G401 (cell line): ENCODE measurements at regions not wholly inside any gene's neighbourhood (a gene's known extent, or its start where the extent isn't known, plus 50 kb on each side); places are given as distances from the start of the nearest gene placed in this dataset.
A peak's percentile ranks its signal among the peaks of the same experiment; 100 is the strongest.
"Not testable (repeated sequence)": the region's sequence is repeated elsewhere in the genome, so short reads cannot be mapped to it uniquely, and the experiment has no call there.

Source experiments
- DNase-seq: peaks from one replicate; pipeline ENCODE4 v3.0.0-alpha.2; 2015; ENCODE audit warnings: low spot score
- in situ Hi-C: cut with HindIII; loops from 2 replicates; pipeline ENCODE4 v1.10.0; 2016; ENCODE audit warnings: low sequenced_read_pairs, mixed read lengths

DNA sequence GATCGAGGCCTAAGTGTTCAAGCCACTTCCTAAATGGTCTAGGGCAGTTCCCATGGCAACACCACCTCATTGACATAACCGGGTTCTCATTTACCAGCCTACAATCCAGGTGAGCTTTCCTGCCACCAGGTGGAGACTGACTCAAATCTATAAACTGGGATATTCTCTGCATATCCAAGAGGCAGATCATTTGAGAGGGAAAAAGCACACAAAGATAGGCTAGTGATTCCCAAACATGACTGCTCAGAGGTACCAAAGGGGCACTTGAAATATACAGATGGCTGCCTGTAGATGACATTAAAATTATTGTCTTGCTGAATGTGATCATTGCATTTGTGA lies 141.3 kb upstream of the PROK2 start:
- peak; percentile 75 for DNase-seq
- in situ Hi-C loops, result no loop called here

DNA sequence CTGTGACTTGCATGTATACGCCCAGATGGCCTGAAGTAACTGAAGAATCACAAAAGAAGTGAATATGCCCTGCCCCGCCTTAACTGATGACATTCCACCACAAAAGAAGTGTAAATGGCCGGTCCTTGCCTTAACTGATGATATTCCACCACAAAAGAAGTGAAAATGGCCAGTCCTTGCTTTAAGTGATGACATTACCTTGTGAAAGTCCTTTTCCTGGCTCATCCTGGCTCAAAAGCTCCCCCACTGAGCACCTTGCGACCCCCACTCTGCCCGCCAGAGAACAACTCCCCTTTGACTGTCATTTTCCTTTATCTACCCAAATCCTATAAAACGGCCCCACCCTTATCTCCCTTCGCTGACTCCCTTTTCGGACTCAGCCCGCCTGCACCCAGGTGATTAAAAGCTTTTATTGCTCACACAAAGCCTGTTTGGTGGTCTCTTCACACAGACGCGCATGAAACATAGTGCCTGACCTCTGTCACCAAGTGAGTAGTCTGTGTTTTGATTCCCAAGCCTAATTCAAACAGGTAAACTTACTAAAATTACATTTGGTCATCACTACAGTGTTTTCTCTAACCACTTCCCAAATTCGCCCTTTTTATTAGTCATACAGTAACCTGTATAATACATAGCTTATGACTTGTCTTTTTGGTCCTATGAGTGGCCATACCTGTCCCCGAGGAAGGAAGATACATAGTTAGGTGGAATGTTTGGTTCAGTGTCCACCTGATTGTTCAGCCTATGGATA lies 140.7 kb upstream of the PROK2 start:
- in situ Hi-C loops, DNase-seq: not testable (repeated sequence)

GRCh38 chr3:71924721-71925120 lies 139.8 kb upstream of the PROK2 start:
- DNase-seq, result no peak
- in situ Hi-C loops, result no loop called here

DNA sequence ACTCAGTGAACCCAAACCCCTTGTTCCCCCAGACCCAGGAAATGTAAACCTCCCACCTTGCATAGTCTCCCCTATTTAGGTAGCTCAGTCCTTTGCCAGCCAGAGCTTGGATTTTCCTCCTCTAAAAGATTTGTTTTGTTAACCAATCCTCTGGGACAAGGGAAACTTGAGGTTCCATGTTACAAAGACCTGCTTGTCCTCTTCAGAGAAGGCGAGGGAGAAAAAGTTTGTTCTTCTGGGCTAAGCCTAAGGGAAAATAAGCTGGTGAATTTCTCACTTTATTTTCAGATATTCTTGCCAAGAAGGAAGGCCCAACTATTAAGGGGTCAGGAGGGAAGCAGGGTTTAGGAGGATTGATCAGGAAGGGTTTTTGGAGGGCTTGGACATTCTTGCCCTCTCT lies 136.1 kb upstream of the PROK2 start:
- in situ Hi-C loops, result no loop called here
- no peak for DNase-seq

GRCh38 chr3:71919572-71919971 lies 134.6 kb upstream of the PROK2 start:
- in situ Hi-C loops, result no loop called here
- no peak for DNase-seq

- DNase-seq, result no peak
These were observed 132.6 kb upstream of the PROK2 start for GRCh38 chr3:71917545-71917944.

DNA sequence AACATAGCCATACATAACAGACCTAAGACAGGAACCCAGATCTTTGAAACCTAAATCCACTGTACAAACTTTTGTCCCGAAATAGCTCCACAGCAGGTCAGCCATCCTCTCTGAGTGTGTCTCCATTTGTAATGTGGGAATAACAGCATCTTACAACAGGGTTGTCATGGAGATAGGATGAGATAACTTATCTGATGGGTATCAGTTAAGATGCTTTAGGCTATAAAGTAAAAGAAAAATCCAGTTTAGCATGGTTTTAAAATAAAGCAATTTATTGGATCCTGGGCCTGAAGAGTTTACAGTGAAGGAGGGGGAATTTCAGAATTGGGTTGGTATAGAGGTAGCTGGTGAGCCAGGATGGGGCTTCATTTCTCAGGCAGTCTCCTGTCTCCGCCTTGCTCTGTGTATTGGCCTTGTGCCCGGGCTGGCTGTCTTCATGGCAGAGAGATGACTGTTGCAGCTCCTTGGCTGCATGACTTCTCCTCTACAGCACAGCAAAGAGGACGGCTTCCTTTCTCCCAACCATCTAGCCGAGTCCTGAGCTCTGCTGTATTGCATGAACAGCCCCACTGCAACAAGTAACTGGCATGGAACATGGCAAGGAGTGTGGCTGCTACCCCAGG lies 131.9 kb upstream of the PROK2 start:
- peak; percentile 8 for DNase-seq
- in situ Hi-C loops, result no loop called here

More at GRCh38 chr3:71917545-71917944, 132.6 kb upstream of the PROK2 start:
- in situ Hi-C loops, result no loop called here

DNA sequence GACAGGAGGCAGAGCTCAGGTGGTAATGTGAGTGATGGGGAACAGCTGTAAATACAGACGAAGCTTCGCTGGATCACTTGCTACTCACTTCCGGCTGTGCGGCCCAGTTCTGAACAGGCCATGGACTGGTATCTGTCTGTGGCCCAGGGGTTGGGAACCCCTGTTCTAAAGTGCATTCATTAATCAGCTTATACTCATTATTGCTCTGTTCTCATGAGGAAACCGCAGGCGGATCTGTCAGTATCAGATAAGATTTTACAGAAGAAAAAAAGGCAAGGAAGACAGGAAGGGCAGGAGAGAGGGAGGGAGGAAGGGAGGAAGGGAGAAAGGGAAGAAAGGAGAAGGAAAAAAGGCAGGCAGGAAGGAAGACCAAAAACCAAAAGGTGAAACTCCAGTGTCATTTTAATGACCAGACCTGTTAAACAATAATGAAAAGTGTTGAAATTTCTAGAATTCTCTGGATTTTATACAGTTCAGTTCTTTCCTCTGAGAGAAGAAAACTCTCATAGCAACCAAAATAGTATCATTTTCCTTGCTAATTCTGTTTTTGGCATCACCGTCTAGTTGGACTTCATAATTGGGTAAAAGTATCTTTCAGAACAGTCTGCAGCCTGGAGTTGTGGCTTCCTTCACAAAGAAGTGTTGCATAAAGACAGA lies 128.0 kb upstream of the PROK2 start:
- DNase-seq, result no peak
- in situ Hi-C loops, result no loop called here

DNA sequence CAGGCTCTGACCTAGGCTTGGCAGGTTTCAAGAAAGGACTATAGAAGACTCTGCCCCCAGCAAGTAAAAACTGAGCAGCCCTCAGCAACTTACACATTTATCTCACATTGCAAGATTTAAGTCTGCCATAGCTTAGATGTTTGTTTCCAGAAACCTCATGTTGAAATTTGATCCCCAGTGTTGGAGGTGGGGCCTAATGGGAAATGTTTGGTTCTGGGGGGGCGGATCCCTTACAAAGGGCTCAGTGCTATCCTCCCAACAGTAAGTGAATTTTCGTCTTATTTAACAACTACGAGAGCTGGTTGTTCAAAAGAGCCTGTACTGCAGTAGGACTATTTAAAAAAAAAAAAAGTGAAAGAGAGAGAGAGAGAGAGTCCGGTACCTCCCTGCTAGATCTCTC lies 125.2 kb upstream of the PROK2 start:
- in situ Hi-C loops, result no loop called here
- DNase-seq, result no peak

- DNase-seq, result peak; percentile 5
- in situ Hi-C loops, result no loop called here
These were observed 123.0 kb upstream of the PROK2 start for GRCh38 chr3:71907996-71908395.

GRCh38 chr3:71906976-71907375 lies 122.0 kb upstream of the PROK2 start:
- in situ Hi-C loops, result no loop called here
- no peak for DNase-seq

GRCh38 chr3:71905426-71905825 lies 120.5 kb upstream of the PROK2 start:
- in situ Hi-C loops, result no loop called here
- no peak for DNase-seq

DNA sequence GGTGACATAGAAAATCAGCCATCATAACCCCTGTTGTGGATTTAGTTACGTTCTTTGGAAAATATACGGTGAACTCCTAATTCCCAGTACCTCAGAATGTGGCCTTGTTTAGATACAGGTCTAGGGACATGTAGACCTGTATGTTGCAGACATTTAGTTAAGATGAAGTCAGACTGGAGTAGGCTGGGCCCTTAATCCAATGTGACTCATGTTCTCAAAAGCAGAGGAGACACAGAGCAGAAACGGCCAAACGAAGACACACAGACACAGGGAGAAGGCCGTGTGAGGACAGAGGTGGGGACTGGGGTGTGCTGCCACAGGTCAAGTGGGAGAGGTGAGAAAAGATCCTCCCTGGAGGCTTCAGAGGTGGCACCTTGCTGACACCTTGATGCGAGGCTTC lies 119.0 kb upstream of the PROK2 start:
- DNase-seq, result no peak
- in situ Hi-C loops, result no loop called here

DNA sequence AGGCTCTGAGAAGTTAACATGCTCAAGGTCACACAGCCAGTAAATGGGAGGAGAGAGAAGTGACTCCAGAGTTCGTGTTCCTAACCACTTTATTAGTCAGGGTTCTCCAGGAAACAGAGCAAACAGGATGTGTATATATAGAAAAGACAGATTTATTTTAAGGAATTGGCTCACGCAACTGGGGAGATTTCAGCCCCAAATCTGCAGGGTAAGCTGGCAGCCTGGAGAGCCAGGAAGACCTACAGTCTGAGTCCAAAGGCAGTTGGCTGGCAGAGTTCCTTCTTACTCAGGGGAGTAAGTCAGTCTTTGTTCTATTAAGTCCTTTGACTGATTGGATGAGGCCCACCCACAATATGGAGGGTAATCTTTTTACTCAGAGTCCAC lies 118.2 kb upstream of the PROK2 start:
- no peak for DNase-seq
- in situ Hi-C loops, result no loop called here

DNA sequence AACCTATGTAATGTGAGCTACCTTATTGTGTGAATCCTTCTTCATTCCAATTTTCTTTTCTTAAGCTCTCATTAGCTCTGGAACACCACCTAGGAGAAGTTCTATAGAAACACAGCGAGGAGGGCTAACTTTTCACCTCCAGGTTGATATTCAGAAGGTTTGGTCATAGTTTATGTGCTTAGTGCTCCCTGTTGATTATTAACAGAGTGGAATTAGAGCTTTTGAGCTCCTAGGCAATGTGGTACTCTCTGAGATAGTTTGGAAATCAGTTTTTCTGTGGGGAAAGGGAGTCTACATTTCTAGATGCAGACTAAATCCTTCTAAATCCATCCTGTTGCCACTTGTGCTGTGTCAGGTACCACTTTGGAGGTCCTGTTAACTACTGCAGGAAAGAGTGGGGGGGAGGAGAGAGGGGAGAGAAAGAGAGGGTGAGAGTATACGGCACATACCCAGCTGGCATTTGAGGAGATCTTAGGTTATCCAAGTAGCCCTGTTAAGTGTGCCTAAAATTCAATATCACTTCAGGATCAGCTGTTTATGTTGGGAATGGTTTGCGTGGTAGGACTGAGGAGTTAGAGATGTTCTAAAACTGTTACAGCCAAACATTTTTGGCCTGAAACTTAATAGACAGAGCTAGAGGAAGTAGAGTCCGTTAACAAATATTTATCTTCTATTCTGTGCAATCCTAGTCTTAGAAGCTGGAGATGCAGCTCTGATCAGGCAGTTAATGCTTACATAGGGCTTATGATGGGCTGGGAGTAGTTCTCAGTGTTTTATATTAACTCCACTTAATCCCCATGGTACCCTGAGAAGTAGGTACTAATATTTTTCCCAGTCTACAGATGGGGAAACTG lies 117.5 kb upstream of the PROK2 start:
- in situ Hi-C loops, result no loop called here
- no peak for DNase-seq

DNA sequence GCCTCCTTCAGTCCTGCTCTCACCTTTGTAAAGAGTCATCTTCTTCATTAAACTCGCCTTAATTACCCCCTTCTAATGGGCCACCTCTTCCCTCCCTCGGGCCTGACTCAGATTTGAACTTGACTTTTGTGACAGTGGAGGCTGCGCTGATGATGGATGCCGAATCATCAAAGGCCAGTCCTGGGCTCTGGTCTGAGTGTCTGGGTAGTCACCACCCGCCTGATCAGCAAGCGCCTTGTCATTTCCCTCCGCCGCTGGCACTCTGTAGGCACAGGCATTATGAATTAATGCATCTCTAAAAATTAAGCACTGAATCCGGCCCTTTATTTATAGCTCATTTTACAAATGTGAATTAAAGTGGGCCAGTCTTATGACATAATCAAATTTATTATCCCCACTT lies 116.7 kb upstream of the PROK2 start:
- in situ Hi-C loops, result no loop called here
- DNase-seq, result no peak

- no peak for DNase-seq
- in situ Hi-C loops, result no loop called here
These were observed 115.1 kb upstream of the PROK2 start for GRCh38 chr3:71900057-71900456.

DNA sequence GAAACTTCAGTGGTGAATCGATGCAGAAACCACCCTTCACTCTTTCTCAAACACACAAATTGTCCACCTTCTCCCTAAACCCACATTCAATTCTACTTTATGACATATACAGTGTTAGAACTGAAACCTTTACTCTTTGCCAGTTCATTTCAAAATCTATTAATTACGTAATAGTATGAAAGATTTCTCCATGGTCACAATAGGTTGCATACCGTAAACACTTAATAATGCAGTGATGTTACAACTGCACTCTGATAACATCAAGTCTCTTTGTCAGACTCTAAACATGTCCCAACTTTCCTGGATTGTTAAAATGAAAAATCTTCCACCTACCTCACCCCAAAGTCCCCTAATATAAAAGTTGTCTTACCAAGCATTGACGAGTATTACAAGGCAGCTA lies 111.8 kb upstream of the PROK2 start:
- in situ Hi-C loops, result no loop called here

GRCh38 chr3:71893702-71894479 lies 108.9 kb upstream of the PROK2 start:
- in situ Hi-C loops, result no loop called here
- DNase-seq, result no peak

More for the DNA sequence above, 111.8 kb upstream of the PROK2 start:
- DNase-seq, result no peak
